H1 (cell line): ENCODE measurements at regions not wholly inside any gene's neighbourhood (a gene's known extent, or its start where the extent isn't known, plus 50 kb on each side); places are given as distances from the start of the nearest gene placed in this dataset.

Source experiments
- CTCF ChIA-PET: fragments of 300-600 bp; sonication (Branson Sonifier 250); formaldehyde crosslinking; loops from one replicate; lab custom pipeline; 2021; ENCODE audit not compliant: partially characterized antibody; lab: Charles Lee
- POLR2A ChIA-PET: fragments of 300-600 bp; sonication (Branson Sonifier 250); formaldehyde crosslinking; loops from one replicate; lab custom pipeline; 2021; ENCODE audit warnings: inconsistent platforms; ENCODE audit not compliant: partially characterized antibody; lab: Charles Lee
- DNase-seq, 2 experiments: peaks; one replicate each; pipeline versions ENCODE4 v3.0.0 to v3.0.0-alpha.2; 2010 to 2022; ENCODE audit warnings: low spot score in 2 of 2, low read depth in 1 of 2, mixed read lengths in 1 of 2
- FAIRE-seq: peaks from 2 replicates; lab custom pipeline; 2011; peaks lifted over from hg19 to GRCh38; lab: Jason Lieb, UNC
- H2AFZ ChIP-seq: 2 replicates; pipeline ENCODE4 v1.8.1; 2012; ENCODE audit warnings: low read length, inconsistent platforms
- H2AK5ac ChIP-seq: 2 replicates; pipeline ENCODE4 v1.6.1; 2013; ENCODE audit warnings: low read depth, low read length
- H2BK120ac ChIP-seq: replicated peaks from 2 replicates; pipeline ENCODE3; 2013; ENCODE audit warnings: low read depth, low read length, inconsistent platforms
- H2BK12ac ChIP-seq: 2 replicates; pipeline ENCODE4 v1.6.1; 2013; ENCODE audit warnings: low read depth, low read length
- H2BK15ac ChIP-seq: 2 replicates; pipeline ENCODE4 v1.6.1; 2013; ENCODE audit warnings: low read length
- H2BK20ac ChIP-seq: 2 replicates; pipeline ENCODE4 v1.6.1; 2013; ENCODE audit warnings: low read length
- H2BK5ac ChIP-seq: 2 replicates; pipeline ENCODE4 v1.6.1; 2013; ENCODE audit warnings: low read depth, low read length
- H3K14ac ChIP-seq: 2 replicates; pipeline ENCODE4 v1.6.1; 2013; ENCODE audit warnings: inconsistent platforms; ENCODE audit not compliant: insufficient read length
- H3K18ac ChIP-seq: 2 replicates; pipeline ENCODE4 v1.6.1; 2013; ENCODE audit warnings: low read length; ENCODE audit errors: extremely low read depth
- H3K23ac ChIP-seq: 2 replicates; pipeline ENCODE4 v1.6.1; 2013; ENCODE audit warnings: inconsistent platforms; ENCODE audit not compliant: insufficient read length
- H3K23me2 ChIP-seq: 2 replicates; pipeline ENCODE4 v1.6.1; 2013; ENCODE audit warnings: low read depth, low read length
- H3K27ac ChIP-seq: 2 replicates; pipeline ENCODE4 v1.6.1; 2011; ENCODE audit warnings: low read depth, low read length, inconsistent platforms
- H3K27me3 ChIP-seq, 4 experiments: replicated peaks in 1 of 4; 1 replicate in 1 of 4; 2 replicates in 3 of 4; pipeline versions ENCODE4 v1.6.1 to v1.8.1; 2011 to 2013; ENCODE audit warnings: low read length in 3 of 4, mild to moderate bottlenecking in 3 of 4, inconsistent platforms in 2 of 4, mixed read lengths in 2 of 4, moderate library complexity in 1 of 4; ENCODE audit not compliant: control insufficient read depth in 3 of 4, insufficient read depth in 3 of 4; ENCODE audit errors: extremely low read depth in 1 of 4
- H3K36me3 ChIP-seq, 4 experiments: 2 replicates each; pipeline versions ENCODE4 v1.6.1 to v1.8.1; 2011 to 2013; ENCODE audit warnings: mild to moderate bottlenecking in 4 of 4, low read length in 3 of 4, moderate library complexity in 2 of 4, control low read depth in 1 of 4, inconsistent platforms in 1 of 4; ENCODE audit not compliant: insufficient read depth in 4 of 4, control insufficient read depth in 2 of 4
- H3K4ac ChIP-seq: replicated peaks from 2 replicates; pipeline ENCODE3; 2013; ENCODE audit warnings: low read length, low read depth, mixed read lengths, inconsistent platforms; ENCODE audit not compliant: insufficient read length
- H3K4me1 ChIP-seq, 4 experiments: replicated peaks in 1 of 4; 1 replicate in 1 of 4; 2 replicates in 3 of 4; pipeline versions ENCODE4 v1.6.1 to v1.8.1; 2011 to 2013; ENCODE audit warnings: low read length in 3 of 4, inconsistent platforms in 2 of 4, mixed read lengths in 1 of 4; ENCODE audit not compliant: insufficient read depth in 4 of 4, control insufficient read depth in 3 of 4
- H3K4me2 ChIP-seq, 2 experiments: 2 replicates each; pipeline versions ENCODE4 v1.6.1 to v1.8.1; 2011 to 2013; ENCODE audit warnings: low read depth in 2 of 2, low read length in 2 of 2, control low read depth in 1 of 2, inconsistent platforms in 1 of 2, mild to moderate bottlenecking in 1 of 2; ENCODE audit not compliant: insufficient read depth in 1 of 2
- H3K4me3 ChIP-seq, 4 experiments: fragments of 200-600, 300-600 bp in 1 of 4; sonication (generic), shearing (Covaris generic), sonication (Bioruptor Twin) in 1 of 4; 2 replicates each; pipeline versions ENCODE4 v1.5.1 to v1.8.1; 2011 to 2016; ENCODE audit warnings: low read length in 4 of 4, low read depth in 3 of 4, control low read depth in 2 of 4, inconsistent platforms in 2 of 4, mild to moderate bottlenecking in 2 of 4, mixed read lengths in 1 of 4, moderate library complexity in 1 of 4; ENCODE audit not compliant: insufficient read depth in 2 of 4; ENCODE audit errors: extremely low read depth in 1 of 4
- H3K56ac ChIP-seq: replicated peaks from 2 replicates; pipeline ENCODE3; 2013; ENCODE audit warnings: low read depth, mild to moderate bottlenecking, mixed read lengths, low read length, inconsistent platforms; ENCODE audit not compliant: insufficient read length
- H3K79me1 ChIP-seq: 2 replicates; pipeline ENCODE4 v1.6.1; 2013; ENCODE audit warnings: low read depth, low read length, control low read depth
- H3K79me2 ChIP-seq, 2 experiments: 2 replicates each; pipeline versions ENCODE4 v1.6.1 to v1.8.1; 2012 to 2013; ENCODE audit warnings: low read length in 2 of 2, mild to moderate bottlenecking in 2 of 2, inconsistent platforms in 1 of 2; ENCODE audit not compliant: insufficient read depth in 2 of 2, control insufficient read depth in 1 of 2
- H3K9ac ChIP-seq, 4 experiments: replicated peaks in 1 of 4; 1 replicate in 1 of 4; 2 replicates in 3 of 4; pipeline versions ENCODE4 v1.6.1 to v1.8.1; 2011 to 2013; ENCODE audit warnings: low read depth in 3 of 4, low read length in 3 of 4, control low read depth in 2 of 4, mild to moderate bottlenecking in 2 of 4, moderate library complexity in 2 of 4, inconsistent platforms in 1 of 4; ENCODE audit errors: extremely low read depth in 1 of 4
- H3K9me3 ChIP-seq, 2 experiments: 2 replicates each; pipeline versions ENCODE4 v1.6.1 to v1.8.1; 2012 to 2013; ENCODE audit warnings: mild to moderate bottlenecking in 2 of 2, moderate library complexity in 2 of 2, control low read depth in 1 of 2, inconsistent platforms in 1 of 2, low read depth in 1 of 2, low read length in 1 of 2, mixed read lengths in 1 of 2; ENCODE audit not compliant: insufficient read depth in 2 of 2
- H4K20me1 ChIP-seq, 2 experiments: replicated peaks in 1 of 2; 2 replicates each; pipeline versions ENCODE3 to v1.8.1; 2011 to 2013; ENCODE audit warnings: inconsistent platforms in 2 of 2, low read length in 2 of 2, mild to moderate bottlenecking in 1 of 2; ENCODE audit not compliant: insufficient read depth in 2 of 2, control insufficient read depth in 1 of 2
- H4K5ac ChIP-seq: 2 replicates; pipeline ENCODE4 v1.6.1; 2013; ENCODE audit warnings: low read length, low read depth, mixed read lengths, inconsistent platforms; ENCODE audit not compliant: insufficient read length
- H4K8ac ChIP-seq: 2 replicates; pipeline ENCODE4 v1.8.0; 2013; ENCODE audit warnings: mild to moderate bottlenecking, moderate library complexity, low read length, inconsistent platforms; ENCODE audit not compliant: insufficient read depth; ENCODE audit errors: extremely low read depth
- H4K91ac ChIP-seq: replicated peaks from 2 replicates; pipeline ENCODE3; 2013; ENCODE audit warnings: low read length, mixed read lengths, inconsistent platforms; ENCODE audit not compliant: insufficient read length
- KDM5A ChIP-seq: fragments of 200-600 bp; IDR thresholded peaks from 2 replicates; pipeline ENCODE4 v1.7.1; 2012; ENCODE audit warnings: mild to moderate bottlenecking, low read length, inconsistent platforms, mixed read lengths
- WGBS, 2 experiments: shearing (Covaris generic) in 1 of 2; methylation state at CpG; one replicate each; pipeline versions ENCODE4 v1.1.6 to v1.1.7; 2013 to 2015; ENCODE audit warnings: low lambda C conversion rate in 2 of 2, mixed read lengths in 2 of 2, inconsistent platforms in 1 of 2, low coverage in 1 of 2, missing lambda C conversion rate in 1 of 2; ENCODE audit not compliant: insufficient replicate concordance in 2 of 2, insufficient coverage in 1 of 2, insufficient read length in 1 of 2; ENCODE audit errors: extremely low coverage in 1 of 2, missing lambda C conversion rate in 1 of 2; 5-methylcytosine and 5-hydroxymethylcytosine counted together
- TF ChIP-seq, protein P1 (sequence below): IDR thresholded peaks from 2 replicates; pipeline ENCODE4 v1.6.1; 2011; ENCODE audit warnings: low read length, improper control_type of control experiment

DNA sequence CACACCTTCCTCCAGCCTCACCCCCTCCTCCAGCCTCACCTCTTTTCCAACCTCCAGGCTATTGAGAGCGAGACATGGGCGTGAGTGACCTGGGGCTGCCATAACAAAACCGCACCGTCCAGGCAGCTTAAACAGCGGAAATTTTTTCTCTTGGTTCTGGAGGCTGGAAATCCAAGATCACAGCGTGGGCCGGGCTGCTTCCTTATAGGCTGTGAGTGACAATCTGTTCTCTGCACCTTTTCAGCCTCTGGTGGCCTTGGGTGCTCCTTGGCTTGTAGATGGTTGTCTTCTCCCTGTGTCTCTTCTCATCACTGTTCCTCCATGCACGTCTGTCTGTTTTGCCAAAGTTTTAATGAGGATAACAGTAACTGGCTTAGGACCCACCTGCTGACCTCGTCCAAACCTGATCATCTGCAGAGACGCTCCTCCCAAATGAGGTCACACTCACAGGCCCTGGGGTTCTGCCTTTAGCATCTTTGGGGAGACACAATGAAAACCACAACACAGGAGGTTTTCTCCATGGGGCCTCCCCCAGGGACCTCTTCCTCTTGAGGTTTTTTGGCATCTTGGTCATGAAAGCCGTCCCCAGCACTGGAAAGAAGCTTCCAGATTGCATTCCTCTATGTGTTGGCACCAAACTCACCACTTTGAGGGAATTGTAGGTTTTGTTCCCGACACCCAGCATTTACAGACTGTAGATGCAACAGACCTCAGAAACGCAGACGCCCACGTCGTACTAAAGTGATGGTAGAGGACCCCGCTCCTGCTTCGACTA lies 878.1 kb downstream of the BRD1 start:
- Histone ChIP-seq H2AFZ (no peak overlapping the region), H2BK5ac (no peak overlapping the region), H3K23ac (no peak overlapping the region), H3K4me3 (no peak overlapping the region), H3K56ac (no peak overlapping the region), H3K4me2 (no peak overlapping the region), H3K4ac (no peak overlapping the region), H3K18ac (no peak overlapping the region), H3K27ac (no peak overlapping the region), H4K5ac (no peak overlapping the region), H3K14ac (no peak overlapping the region), H3K36me3 (no peaks in the 10 kb centered on the region), H2BK120ac (no peak overlapping the region), H2AK5ac (no peak overlapping the region), H3K79me2 (no peaks in the 10 kb centered on the region), H3K79me1 (no peaks in the 10 kb centered on the region), H2BK15ac (no peak overlapping the region), H3K9me3 (no peaks in the 10 kb centered on the region; a peak in 1 of 4 replicates), H3K27me3 (0 out of 7 replicates have a peak, but pooled peaks cover 0 to 3% (median 0%) of the 10 kb centered on the region in 4 experiments), H3K4me1 (no peaks in the 10 kb centered on the region; a peak in 1 of 7 replicates), H2BK20ac (no peak overlapping the region), H4K91ac (no peak overlapping the region), H4K20me1 (no peaks in the 10 kb centered on the region), H3K9ac (no peak overlapping the region), H2BK12ac (no peak overlapping the region), H4K8ac (no peak overlapping the region), H3K23me2 (peaks cover 3% of the 10 kb centered on the region; the same call in 1 of the 2 replicates)
- CTCF ChIA-PET: interaction anchor here (1.2 to 2.3 kb wide), 2 partner anchors 18 to 97 kb away, joined by 3 to 7 read pairs; no protein-coding TSS in a partner anchor
- no peak for FAIRE-seq
- 89% methylated on average over 18 of the region's 18 CpGs; no CpG with 5 or more reads in 1 of the 2 experiments for whole genome bisulfite sequencing, 2 experiments
- DNase-seq: peak in 1 of 2 experiments; percentile 29
- POLR2A ChIA-PET: no interaction called here
- TF ChIP-seq, protein P1, sequence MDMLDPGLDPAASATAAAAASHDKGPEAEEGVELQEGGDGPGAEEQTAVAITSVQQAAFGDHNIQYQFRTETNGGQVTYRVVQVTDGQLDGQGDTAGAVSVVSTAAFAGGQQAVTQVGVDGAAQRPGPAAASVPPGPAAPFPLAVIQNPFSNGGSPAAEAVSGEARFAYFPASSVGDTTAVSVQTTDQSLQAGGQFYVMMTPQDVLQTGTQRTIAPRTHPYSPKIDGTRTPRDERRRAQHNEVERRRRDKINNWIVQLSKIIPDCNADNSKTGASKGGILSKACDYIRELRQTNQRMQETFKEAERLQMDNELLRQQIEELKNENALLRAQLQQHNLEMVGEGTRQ: no peak
- TF ChIP-seq KDM5A: no peak
